PC-9 (cell line): ENCODE measurements at regions not wholly inside any gene's neighbourhood (a gene's known extent, or its start where the extent isn't known, plus 50 kb on each side); places are given as distances from the start of the nearest gene placed in this dataset.

Source experiments
- CTCF ChIP-seq: fragments of 200-600 bp; sonication (generic); conservative IDR thresholded peaks from 2 replicates; pipeline ENCODE4 v1.6.1; 2017; ENCODE audit warnings: mixed run types, antibody characterized with exemption, mild to moderate bottlenecking, moderate library complexity
- EZH2 ChIP-seq: fragments of 200-600 bp; sonication (generic); IDR thresholded peaks from 2 replicates; pipeline ENCODE4 v1.8.0; 2017; ENCODE audit warnings: antibody characterized with exemption, low read depth

DNA sequence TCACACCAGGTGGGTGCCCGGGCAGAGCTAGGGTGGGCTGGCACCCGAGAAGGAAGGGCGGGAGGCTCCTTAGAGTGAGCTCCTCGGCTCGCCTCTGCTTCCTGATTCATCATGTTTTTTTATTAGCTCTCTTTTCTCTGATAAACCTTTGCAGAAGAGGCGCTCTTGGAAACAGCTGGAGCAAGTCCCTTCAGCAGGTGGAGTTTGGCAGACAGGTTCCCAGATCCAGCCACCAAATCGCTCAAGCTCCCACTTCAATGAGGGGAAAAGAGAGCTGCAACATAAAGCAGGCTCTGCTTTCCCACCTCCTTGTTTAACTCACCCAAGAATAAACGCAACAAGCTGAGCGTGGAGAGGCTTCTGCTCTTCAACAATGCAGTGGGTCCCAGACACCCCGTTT, 244.8 kb downstream of the TSHZ3 start:
- TF ChIP-seq EZH2 (no peak), CTCF (no peak)
